OCI-LY7 (cell line): ENCODE measurements at regions not wholly inside any gene's neighbourhood (a gene's known extent, or its start where the extent isn't known, plus 50 kb on each side); places are given as distances from the start of the nearest gene placed in this dataset.

Source experiments
- BruUV-seq: library from RNA; stranded (reverse); fragments of 400-500 nt; replicated peaks from 2 replicates; lab custom pipeline; 2021; lab: Mats Ljungman, UMichigan
- CTCF ChIA-PET: fragments of 300-600 bp; sonication (Branson Sonifier 250); formaldehyde crosslinking; loops from one replicate; lab custom pipeline; 2022; ENCODE audit warnings: antibody characterized with exemption; ENCODE audit not compliant: unreplicated experiment; lab: Charles Lee
- POLR2A ChIA-PET: fragments of 300-600 bp; sonication (Branson Sonifier 250); formaldehyde crosslinking; loops from one replicate; lab custom pipeline; 2022; ENCODE audit warnings: antibody characterized with exemption; lab: Charles Lee
- DNase-seq: peaks from one replicate; pipeline ENCODE4 v3.0.0-alpha.2; 2015; ENCODE audit warnings: low spot score
- H2AFZ ChIP-seq: fragments of 200-600 bp; sonication (generic), shearing (Covaris generic); 2 replicates; pipeline ENCODE4 v1.6.1; 2014; ENCODE audit warnings: mild to moderate bottlenecking, antibody characterized with exemption, low read length, moderate library complexity
- H3K27ac ChIP-seq: fragments of 200-600 bp; sonication (generic); 2 replicates; pipeline ENCODE4 v1.5.1; 2014; ENCODE audit warnings: mixed run types, low read depth, mild to moderate bottlenecking, moderate library complexity, low read length, inconsistent platforms; ENCODE audit not compliant: poor library complexity, severe bottlenecking
- H3K36me3 ChIP-seq: fragments of 200-600 bp; sonication (generic); 2 replicates; pipeline ENCODE4 v1.6.1; 2014; ENCODE audit warnings: mild to moderate bottlenecking, antibody characterized with exemption, low read length, moderate library complexity, mixed read lengths; ENCODE audit not compliant: insufficient read depth
- H3K4me1 ChIP-seq: fragments of 200-600 bp; sonication (generic); 2 replicates; pipeline ENCODE4 v1.5.1; 2014; ENCODE audit warnings: mild to moderate bottlenecking, low read length; ENCODE audit not compliant: insufficient read depth, poor library complexity, severe bottlenecking
- H3K4me2 ChIP-seq: fragments of 200-600 bp; sonication (generic); 2 replicates; pipeline ENCODE4 v1.6.1; 2014; ENCODE audit warnings: mild to moderate bottlenecking, low read length
- H3K4me3 ChIP-seq: fragments of 200-600 bp; sonication (generic); 2 replicates; pipeline ENCODE4 v1.5.1; 2014; ENCODE audit warnings: mild to moderate bottlenecking, low read depth, low read length; ENCODE audit not compliant: poor library complexity, severe bottlenecking
- H3K79me2 ChIP-seq: fragments of 200-600 bp; sonication (generic); 2 replicates; pipeline ENCODE4 v1.6.1; 2016; ENCODE audit warnings: low read depth, mild to moderate bottlenecking, low read length, moderate library complexity, mixed read lengths; ENCODE audit not compliant: insufficient read depth
- H3K9me2 ChIP-seq: fragments of 200-600 bp; sonication (generic); 2 replicates; pipeline ENCODE4 v1.6.1; 2016; ENCODE audit warnings: mild to moderate bottlenecking, low read length, mixed read lengths; ENCODE audit not compliant: insufficient read depth
- H3K9me3 ChIP-seq: fragments of 200-600 bp; sonication (generic); 2 replicates; pipeline ENCODE4 v1.6.1; 2014; ENCODE audit warnings: mild to moderate bottlenecking, mixed run types, low read length, mixed read lengths
- H4K20me1 ChIP-seq: fragments of 200-600 bp; sonication (generic); 2 replicates; pipeline ENCODE4 v1.6.1; 2014; ENCODE audit warnings: mild to moderate bottlenecking, antibody characterized with exemption, low read length, moderate library complexity, mixed read lengths; ENCODE audit not compliant: insufficient read depth
- EZH2phosphoT487 ChIP-seq: fragments of 200-600 bp; sonication (generic); IDR thresholded peaks from 2 replicates; pipeline ENCODE4 v1.6.1; 2018; ENCODE audit warnings: low read depth, borderline replicate concordance, mild to moderate bottlenecking, mixed run types, antibody characterized with exemption, low read length, moderate library complexity, mixed read lengths
- intact Hi-C: fragments of 100-400 bp; cut with micrococcal nuclease; formaldehyde crosslinking; loops from one replicate; pipeline ENCODE4 v1.10.0; 2022; ENCODE audit not compliant: unreplicated experiment
- TF ChIP-seq, protein P1 (sequence below): fragments of 200-600 bp; sonication (generic); conservative IDR thresholded peaks from 2 replicates; pipeline ENCODE4 v1.5.1; 2014; ENCODE audit warnings: mild to moderate bottlenecking, antibody characterized with exemption, low read length, moderate library complexity, mixed read lengths

DNA sequence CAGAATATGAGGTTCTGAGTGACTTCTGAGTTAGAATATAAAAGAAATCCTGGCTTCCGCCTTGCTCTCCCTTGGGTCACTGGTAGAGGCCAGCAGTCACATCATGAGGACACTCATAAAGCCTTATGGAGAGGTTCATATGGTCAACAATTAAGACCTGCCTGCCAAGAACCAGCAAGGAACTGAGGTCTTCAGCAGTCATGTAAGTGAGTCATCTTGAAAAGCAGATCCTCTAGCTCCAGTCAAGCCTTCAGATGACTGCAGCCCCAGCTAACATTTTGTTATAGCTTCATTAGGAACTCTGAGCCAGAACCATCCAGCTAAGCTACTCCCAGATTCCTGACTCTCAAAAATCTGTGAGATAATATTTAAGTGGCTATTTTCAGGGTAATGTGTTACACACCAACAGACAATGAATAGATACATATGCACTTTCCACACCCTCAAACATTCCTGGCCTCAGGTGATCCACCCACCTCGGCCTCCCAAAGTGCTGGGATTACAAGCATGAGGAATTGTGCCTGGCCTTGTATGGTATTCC is 447.2 kb downstream of the SHQ1 start:
- TF ChIP-seq, protein P1, sequence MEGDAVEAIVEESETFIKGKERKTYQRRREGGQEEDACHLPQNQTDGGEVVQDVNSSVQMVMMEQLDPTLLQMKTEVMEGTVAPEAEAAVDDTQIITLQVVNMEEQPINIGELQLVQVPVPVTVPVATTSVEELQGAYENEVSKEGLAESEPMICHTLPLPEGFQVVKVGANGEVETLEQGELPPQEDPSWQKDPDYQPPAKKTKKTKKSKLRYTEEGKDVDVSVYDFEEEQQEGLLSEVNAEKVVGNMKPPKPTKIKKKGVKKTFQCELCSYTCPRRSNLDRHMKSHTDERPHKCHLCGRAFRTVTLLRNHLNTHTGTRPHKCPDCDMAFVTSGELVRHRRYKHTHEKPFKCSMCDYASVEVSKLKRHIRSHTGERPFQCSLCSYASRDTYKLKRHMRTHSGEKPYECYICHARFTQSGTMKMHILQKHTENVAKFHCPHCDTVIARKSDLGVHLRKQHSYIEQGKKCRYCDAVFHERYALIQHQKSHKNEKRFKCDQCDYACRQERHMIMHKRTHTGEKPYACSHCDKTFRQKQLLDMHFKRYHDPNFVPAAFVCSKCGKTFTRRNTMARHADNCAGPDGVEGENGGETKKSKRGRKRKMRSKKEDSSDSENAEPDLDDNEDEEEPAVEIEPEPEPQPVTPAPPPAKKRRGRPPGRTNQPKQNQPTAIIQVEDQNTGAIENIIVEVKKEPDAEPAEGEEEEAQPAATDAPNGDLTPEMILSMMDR: no peak
- TF ChIP-seq EZH2phosphoT487: no peak
- no peaks in the 10 kb centered on the region for H3K9me2 ChIP-seq
- no peaks in the 10 kb centered on the region for H3K9me3 ChIP-seq
- no peak overlapping the region for H3K4me3 ChIP-seq
- CTCF ChIA-PET: no interaction called here
- no peaks in the 10 kb centered on the region for H3K4me1 ChIP-seq
- no peaks in the 10 kb centered on the region for H3K36me3 ChIP-seq
- DNase-seq: no peak
- peaks cover 55% of the 10 kb centered on the region; the same call in 1 of the 2 replicates for H3K79me2 ChIP-seq
- H4K20me1 ChIP-seq: peaks cover 33% of the 10 kb centered on the region
- H3K4me2 ChIP-seq: no peak overlapping the region
- POLR2A ChIA-PET: interaction anchor here (0.7 kb wide), 1 partner anchor 10 kb away, joined by 3 read pairs; no protein-coding TSS in a partner anchor
- no peak overlapping the region for H3K27ac ChIP-seq
- no peak overlapping the region for H2AFZ ChIP-seq
- intact Hi-C loops: no loop called here
- no TSS peak for BruUV-seq

DNA sequence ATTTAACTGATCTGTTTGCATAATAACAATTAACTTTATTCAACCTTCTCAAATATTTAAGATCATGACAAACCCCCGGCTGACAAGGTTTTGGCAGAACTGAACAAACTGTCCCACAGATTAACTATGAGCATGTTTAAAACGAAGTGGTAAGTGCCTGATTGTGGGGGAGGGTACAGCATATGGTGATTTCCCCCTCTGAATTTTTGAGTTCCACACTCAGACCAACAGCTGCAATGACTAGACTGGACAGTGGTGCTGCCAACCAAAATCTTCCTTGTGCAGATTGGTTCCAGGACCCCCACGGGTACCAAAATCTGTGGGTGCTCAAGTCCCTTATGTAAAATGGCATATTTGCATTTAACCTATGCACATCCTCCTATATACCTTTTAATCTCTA is 449.5 kb downstream of the SHQ1 start:
- POLR2A ChIA-PET: no interaction called here
- TF ChIP-seq, protein P1: no peak
- peaks cover 31% of the 10 kb centered on the region for H4K20me1 ChIP-seq
- no peak for DNase-seq
- intact Hi-C loops: no loop called here
- H3K36me3 ChIP-seq: no peaks in the 10 kb centered on the region
- no peak overlapping the region for H2AFZ ChIP-seq
- H3K9me2 ChIP-seq: no peaks in the 10 kb centered on the region
- no peaks in the 10 kb centered on the region for H3K9me3 ChIP-seq
- H3K79me2 ChIP-seq: peaks cover 57% of the 10 kb centered on the region; the same call in 1 of the 2 replicates
- H3K4me1 ChIP-seq: no peaks in the 10 kb centered on the region
- BruUV-seq: no TSS peak
- CTCF ChIA-PET: no interaction called here
- no peak overlapping the region for H3K27ac ChIP-seq
- H3K4me3 ChIP-seq: no peak overlapping the region
- H3K4me2 ChIP-seq: no peak overlapping the region

DNA sequence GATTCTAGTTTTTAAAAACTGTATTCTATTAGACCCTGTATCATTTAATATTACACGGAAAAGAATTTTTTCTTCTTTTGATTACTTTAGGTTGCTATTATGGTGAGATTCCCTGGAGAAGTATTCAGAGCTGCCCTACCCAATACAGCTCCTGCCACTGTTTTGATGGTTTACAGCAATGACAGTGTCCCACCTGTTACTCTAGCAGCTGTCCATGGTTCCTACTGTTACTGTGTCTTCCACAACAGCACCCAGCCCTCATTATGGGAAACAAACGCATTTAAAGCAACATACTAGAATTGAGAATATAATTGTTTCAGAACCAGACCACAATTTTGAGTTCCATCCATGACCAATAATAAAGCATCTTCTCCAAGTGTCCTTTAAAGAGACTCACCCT is 450.7 kb downstream of the SHQ1 start:
- Histone ChIP-seq H3K79me2 (peaks cover 46% of the 10 kb centered on the region; the same call in 1 of the 2 replicates), H3K9me3 (no peaks in the 10 kb centered on the region), H3K4me3 (no peak overlapping the region), H3K4me2 (no peak overlapping the region), H3K9me2 (no peaks in the 10 kb centered on the region), H3K4me1 (no peaks in the 10 kb centered on the region), H3K27ac (no peak overlapping the region), H4K20me1 (peaks cover 30% of the 10 kb centered on the region), H3K36me3 (no peaks in the 10 kb centered on the region), H2AFZ (no peak overlapping the region)
- ChIA-PET POLR2A (interaction anchor here (0.7 kb wide), 1 partner anchor 1174 kb away, joined by 8 read pairs; no protein-coding TSS in a partner anchor), CTCF (no interaction called here)
- TF ChIP-seq, protein P1: no peak
- TF ChIP-seq EZH2phosphoT487: no peak
- intact Hi-C loops: no loop called here
- no TSS peak for BruUV-seq
- no peak for DNase-seq
